Lower leg skin (tissue), 3 donors: ENCODE measurements at regions not wholly inside any gene's neighbourhood (a gene's known extent, or its start where the extent isn't known, plus 50 kb on each side); places are given as distances from the start of the nearest gene placed in this dataset.

ENCODE experiments used
- CTCF ChIP-seq, 3 donors: fragments of 450-650 bp; IDR thresholded peaks; one replicate each; pipeline ENCODE4 v1.5.1; 2016; ENCODE audit warnings: antibody characterized with exemption in 3 of 3, mild to moderate bottlenecking in 3 of 3, moderate library complexity in 2 of 3
- POLR2A ChIP-seq, 2 donors: fragments of 450-650 bp; IDR thresholded peaks; one replicate each; pipeline ENCODE4 v1.6.1; 2016 to 2017; ENCODE audit warnings: antibody characterized with exemption in 2 of 2, mild to moderate bottlenecking in 1 of 2, moderate library complexity in 1 of 2

DNA sequence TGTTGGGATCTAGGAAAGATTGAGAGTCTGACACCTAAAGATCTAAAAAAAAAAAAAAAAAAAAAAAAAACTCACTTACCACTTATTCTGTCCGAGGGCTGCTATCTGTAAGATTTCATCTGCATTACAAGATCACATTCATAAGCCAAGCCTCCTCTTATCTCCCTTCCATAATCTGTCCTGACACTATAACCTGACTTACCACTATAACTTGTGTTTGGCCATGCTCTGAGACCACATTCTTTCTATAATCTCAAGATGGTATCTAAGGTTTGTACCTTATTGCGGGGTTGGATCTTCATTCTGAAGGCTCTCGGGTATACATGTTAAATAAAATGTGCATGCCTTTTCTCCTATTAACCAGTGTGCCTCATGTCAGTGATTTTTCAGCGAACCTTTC, 144.4 kb downstream of the MAGEB17 start:
- TF ChIP-seq POLR2A (IDR thresholded peaks at IDR 0.05), result no peak
- TF ChIP-seq CTCF (IDR thresholded peaks at IDR 0.05), result no peak
